NCI-H2196 treated with DMSO at 0.1 percent for 48 hours (cell line): ENCODE measurements at regions not wholly inside any gene's neighbourhood (a gene's known extent, or its start where the extent isn't known, plus 50 kb on each side); places are given as distances from the start of the nearest gene placed in this dataset.

Experiments
- DNase-seq: peaks from one replicate; lab custom pipeline; 2025; ENCODE audit not compliant: unreplicated experiment; lab: John Stamatoyannopoulos, UW

GRCh38 chr9:1414711-1415131 lies 364.6 kb downstream of the DMRT2 start:
- no peak for DNase-seq

- DNase-seq = no peak
Measured at GRCh38 chr9:1415146-1415545, 365.0 kb downstream of the DMRT2 start.

- no peak for DNase-seq
Measured at GRCh38 chr9:1416261-1416660, 366.1 kb downstream of the DMRT2 start.

GRCh38 chr9:1421436-1421835 lies 371.3 kb downstream of the DMRT2 start:
- DNase-seq = no peak

- DNase-seq = no peak
Measured at GRCh38 chr9:1427875-1428274, 377.7 kb downstream of the DMRT2 start.

GRCh38 chr9:1429297-1429696 lies 379.1 kb downstream of the DMRT2 start:
- peak; percentile 58 for DNase-seq

- DNase-seq = no peak
Measured at GRCh38 chr9:1431461-1431860, 381.3 kb downstream of the DMRT2 start.

GRCh38 chr9:1434052-1434767 lies 384.1 kb downstream of the DMRT2 start:
- no peak for DNase-seq

GRCh38 chr9:1434811-1435210 lies 384.7 kb downstream of the DMRT2 start:
- no peak for DNase-seq

- no peak for DNase-seq
Measured at GRCh38 chr9:1440256-1440655, 390.1 kb downstream of the DMRT2 start.

- no peak for DNase-seq
Measured at GRCh38 chr9:1442105-1442504, 391.9 kb downstream of the DMRT2 start.

- no peak for DNase-seq
Measured at GRCh38 chr9:1443450-1443849, 393.3 kb downstream of the DMRT2 start.

GRCh38 chr9:1446671-1447070 lies 396.5 kb downstream of the DMRT2 start:
- DNase-seq = no peak

GRCh38 chr9:1453636-1454035 lies 403.5 kb downstream of the DMRT2 start:
- peak; percentile 27 for DNase-seq

GRCh38 chr9:1454211-1454610 lies 404.1 kb downstream of the DMRT2 start:
- no peak for DNase-seq

- peak; percentile 53 for DNase-seq
Measured at GRCh38 chr9:1454616-1455347, 404.6 kb downstream of the DMRT2 start.

- no peak for DNase-seq
Measured at GRCh38 chr9:1455766-1456165, 405.6 kb downstream of the DMRT2 start.

- no peak for DNase-seq
Measured at GRCh38 chr9:1456301-1457024, 406.3 kb downstream of the DMRT2 start.

GRCh38 chr9:1457460-1457859 lies 407.3 kb downstream of the DMRT2 start:
- no peak for DNase-seq

- DNase-seq = peak; percentile 77
Measured at GRCh38 chr9:1458503-1458902, 408.3 kb downstream of the DMRT2 start.

- DNase-seq = peak; percentile 25
Measured at GRCh38 chr9:1460143-1460769, 410.1 kb downstream of the DMRT2 start.
